KMS-11 (cell line): ENCODE measurements at regions not wholly inside any gene's neighbourhood (a gene's known extent, or its start where the extent isn't known, plus 50 kb on each side); places are given as distances from the start of the nearest gene placed in this dataset.
A peak's percentile ranks its signal among the peaks of the same experiment; 100 is the strongest.

Experiments used
- H2AFZ ChIP-seq: fragments of 200-600 bp; sonication (generic); 2 replicates; pipeline ENCODE4 v1.6.1; 2016; ENCODE audit warnings: antibody characterized with exemption, mixed run types, low read depth
- H3K27ac ChIP-seq: fragments of 200-600 bp; sonication (generic); 2 replicates; pipeline ENCODE4 v1.6.1; 2016; ENCODE audit warnings: mild to moderate bottlenecking, mixed run types
- H3K27me3 ChIP-seq: fragments of 200-600 bp; sonication (generic); 2 replicates; pipeline ENCODE4 v1.6.1; 2017; ENCODE audit warnings: mild to moderate bottlenecking, low read depth, mixed run types, moderate library complexity; ENCODE audit not compliant: insufficient read depth
- H3K36me3 ChIP-seq: fragments of 200-600 bp; sonication (generic); 2 replicates; pipeline ENCODE4 v1.6.1; 2017; ENCODE audit warnings: mild to moderate bottlenecking, mixed run types; ENCODE audit not compliant: insufficient read depth
- H3K4me1 ChIP-seq: fragments of 200-600 bp; sonication (generic); 2 replicates; pipeline ENCODE4 v1.6.1; 2016; ENCODE audit warnings: mild to moderate bottlenecking, low read depth, mixed run types; ENCODE audit not compliant: poor library complexity, severe bottlenecking
- H3K4me2 ChIP-seq: fragments of 200-600 bp; sonication (generic); 2 replicates; pipeline ENCODE4 v1.7.0; 2016; ENCODE audit warnings: mild to moderate bottlenecking, mixed run types
- H3K4me3 ChIP-seq: fragments of 200-600 bp; sonication (generic); IDR thresholded peaks from 2 replicates; pipeline ENCODE4 v1.6.1; 2017; ENCODE audit warnings: low read depth, low read length, mixed read lengths; ENCODE audit not compliant: insufficient read depth
- H3K79me2 ChIP-seq: fragments of 200-600 bp; sonication (generic); 2 replicates; pipeline ENCODE4 v1.6.1; 2016; ENCODE audit warnings: low read depth, mixed run types; ENCODE audit not compliant: insufficient read depth
- H3K9ac ChIP-seq: fragments of 200-600 bp; sonication (generic); 2 replicates; pipeline ENCODE4 v1.6.1; 2016; ENCODE audit warnings: mild to moderate bottlenecking, mixed run types
- H4K20me1 ChIP-seq: fragments of 200-600 bp; sonication (generic); 2 replicates; pipeline ENCODE4 v1.6.1; 2016; ENCODE audit warnings: mild to moderate bottlenecking, mixed run types; ENCODE audit not compliant: insufficient read depth
- TF ChIP-seq, protein P1 (sequence below): fragments of 200-600 bp; sonication (generic); conservative IDR thresholded peaks from 2 replicates; pipeline ENCODE4 v1.6.1; 2017; ENCODE audit warnings: low read depth, mild to moderate bottlenecking, antibody characterized with exemption, low read length, moderate library complexity, mixed read lengths

DNA sequence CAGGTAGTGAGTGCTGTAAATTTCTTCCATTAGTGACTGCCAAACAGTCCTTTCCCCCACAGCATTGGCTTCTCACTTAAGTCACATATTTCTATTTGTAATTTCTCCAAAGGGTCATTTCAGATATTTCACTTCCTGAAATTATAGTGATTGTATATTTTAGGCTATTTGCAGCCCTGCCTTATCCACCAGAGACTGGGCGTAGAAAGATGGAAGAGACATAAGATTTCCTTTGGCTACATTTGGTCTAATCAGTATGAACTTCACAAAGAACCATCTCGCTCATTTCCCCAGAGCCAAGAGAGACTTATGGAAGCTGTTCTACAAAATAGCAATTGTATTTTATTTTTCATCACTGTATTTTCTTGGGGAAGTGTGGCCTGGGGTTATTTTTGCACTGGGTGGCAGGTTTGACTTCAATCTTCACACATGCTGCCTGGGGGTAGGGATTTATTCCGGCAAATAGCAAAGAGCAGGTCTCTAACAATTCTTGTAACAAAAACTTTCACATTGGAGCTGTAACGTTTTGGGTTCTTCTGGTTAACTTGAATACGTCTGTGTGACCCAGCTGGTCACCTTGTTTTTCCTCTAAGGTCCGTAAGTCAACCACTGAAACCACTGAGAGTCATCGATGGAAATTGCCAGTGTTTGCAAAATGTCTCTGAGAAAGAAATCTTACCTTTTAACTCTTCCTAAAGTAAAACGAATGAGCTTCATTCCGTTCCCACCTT lies 170.6 kb upstream of the SERPINE2 start:
- 0 out of 2 replicates have a peak overlapping the region, but pooled peaks have one; percentile 16 for H3K9ac ChIP-seq
- H3K79me2 ChIP-seq, result no peaks in the 10 kb centered on the region
- H4K20me1 ChIP-seq, result no peaks in the 10 kb centered on the region
- H2AFZ ChIP-seq, result peak overlapping the region; percentile 40; the same call in 1 of the 2 replicates
- peak overlapping the region; percentile 86 for H3K4me3 ChIP-seq
- peak overlapping the region; percentile 27 for H3K27ac ChIP-seq
- no peaks in the 10 kb centered on the region for H3K27me3 ChIP-seq
- H3K4me2 ChIP-seq, result peak overlapping the region; percentile 96
- TF ChIP-seq, protein P1, sequence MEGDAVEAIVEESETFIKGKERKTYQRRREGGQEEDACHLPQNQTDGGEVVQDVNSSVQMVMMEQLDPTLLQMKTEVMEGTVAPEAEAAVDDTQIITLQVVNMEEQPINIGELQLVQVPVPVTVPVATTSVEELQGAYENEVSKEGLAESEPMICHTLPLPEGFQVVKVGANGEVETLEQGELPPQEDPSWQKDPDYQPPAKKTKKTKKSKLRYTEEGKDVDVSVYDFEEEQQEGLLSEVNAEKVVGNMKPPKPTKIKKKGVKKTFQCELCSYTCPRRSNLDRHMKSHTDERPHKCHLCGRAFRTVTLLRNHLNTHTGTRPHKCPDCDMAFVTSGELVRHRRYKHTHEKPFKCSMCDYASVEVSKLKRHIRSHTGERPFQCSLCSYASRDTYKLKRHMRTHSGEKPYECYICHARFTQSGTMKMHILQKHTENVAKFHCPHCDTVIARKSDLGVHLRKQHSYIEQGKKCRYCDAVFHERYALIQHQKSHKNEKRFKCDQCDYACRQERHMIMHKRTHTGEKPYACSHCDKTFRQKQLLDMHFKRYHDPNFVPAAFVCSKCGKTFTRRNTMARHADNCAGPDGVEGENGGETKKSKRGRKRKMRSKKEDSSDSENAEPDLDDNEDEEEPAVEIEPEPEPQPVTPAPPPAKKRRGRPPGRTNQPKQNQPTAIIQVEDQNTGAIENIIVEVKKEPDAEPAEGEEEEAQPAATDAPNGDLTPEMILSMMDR, result no peak
- peaks cover 35% of the 10 kb centered on the region for H3K4me1 ChIP-seq
- no peaks in the 10 kb centered on the region for H3K36me3 ChIP-seq

DNA sequence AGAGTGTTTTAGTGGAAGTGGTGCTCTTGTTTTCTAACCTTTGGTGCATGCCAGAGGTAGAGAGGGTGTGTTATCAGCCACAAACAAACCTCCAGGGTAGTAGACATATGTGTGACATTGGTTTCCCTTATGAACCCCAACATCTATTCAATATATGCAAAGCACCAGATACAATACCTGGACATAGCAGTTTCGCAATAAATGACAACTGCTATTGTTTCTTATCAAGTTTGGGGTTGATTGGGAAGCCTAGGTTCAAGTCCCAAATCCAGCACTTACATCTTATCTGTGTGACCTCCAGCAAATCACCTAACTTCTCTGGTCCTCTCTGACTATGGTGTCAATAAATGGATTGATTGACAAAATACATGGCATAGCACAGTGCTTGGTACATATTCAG lies 169.4 kb upstream of the SERPINE2 start:
- no peak overlapping the region for H2AFZ ChIP-seq
- H3K27ac ChIP-seq, result no peak overlapping the region
- H3K36me3 ChIP-seq, result no peaks in the 10 kb centered on the region
- TF ChIP-seq, protein P1, result no peak
- H3K79me2 ChIP-seq, result no peaks in the 10 kb centered on the region
- no peak overlapping the region for H3K4me2 ChIP-seq
- H4K20me1 ChIP-seq, result no peaks in the 10 kb centered on the region
- no peak overlapping the region for H3K4me3 ChIP-seq
- H3K27me3 ChIP-seq, result no peaks in the 10 kb centered on the region
- no peak overlapping the region for H3K9ac ChIP-seq
- peaks cover 35% of the 10 kb centered on the region for H3K4me1 ChIP-seq

DNA sequence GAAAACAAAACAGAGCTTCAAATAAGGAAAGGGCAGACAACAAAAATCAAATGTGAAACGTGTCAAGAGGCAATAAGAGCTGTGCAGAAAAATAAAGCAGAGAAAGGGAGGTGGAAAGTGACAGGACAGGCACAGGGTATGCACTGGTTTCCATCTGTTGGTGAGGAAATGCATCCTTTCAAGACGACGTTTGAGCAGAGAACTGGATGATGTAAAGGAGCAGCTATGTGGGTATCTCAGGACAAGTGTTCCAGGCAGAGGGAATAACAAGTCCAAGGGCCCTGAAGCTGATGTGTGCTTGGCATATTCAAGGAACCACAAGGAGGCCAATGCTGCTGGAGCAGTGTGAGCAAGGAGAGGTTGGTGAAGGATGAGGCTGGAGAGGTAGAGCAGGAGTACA lies 168.9 kb upstream of the SERPINE2 start:
- Histone ChIP-seq H2AFZ (no peak overlapping the region), H3K4me1 (peaks cover 35% of the 10 kb centered on the region), H3K27me3 (no peaks in the 10 kb centered on the region), H3K4me2 (no peak overlapping the region), H4K20me1 (no peaks in the 10 kb centered on the region), H3K4me3 (no peak overlapping the region), H3K79me2 (no peaks in the 10 kb centered on the region), H3K36me3 (no peaks in the 10 kb centered on the region), H3K27ac (no peak overlapping the region), H3K9ac (no peak overlapping the region)
- TF ChIP-seq, protein P1, result no peak

DNA sequence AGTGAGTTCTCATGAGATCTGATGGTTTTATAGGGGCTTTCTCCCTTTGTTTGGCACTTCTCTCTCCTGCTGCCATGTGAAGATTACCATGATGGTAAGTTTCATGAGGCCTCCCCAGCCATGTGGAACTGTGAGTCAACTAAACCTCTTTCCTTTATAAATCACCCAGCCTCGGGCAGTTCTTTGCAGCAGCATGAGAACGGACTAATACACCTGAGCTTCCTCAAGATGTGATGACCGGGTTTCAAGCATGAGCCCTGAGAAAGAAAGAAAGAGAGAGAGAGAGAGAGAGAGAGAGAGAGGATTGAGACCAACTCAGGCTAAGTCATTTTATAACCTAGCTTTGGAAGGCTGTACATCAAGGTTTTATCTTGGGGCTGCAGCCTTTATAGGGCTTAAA lies 167.7 kb upstream of the SERPINE2 start:
- H2AFZ ChIP-seq, result no peak overlapping the region
- no peak overlapping the region for H3K9ac ChIP-seq
- no peaks in the 10 kb centered on the region for H3K27me3 ChIP-seq
- H4K20me1 ChIP-seq, result no peaks in the 10 kb centered on the region
- H3K4me2 ChIP-seq, result no peak overlapping the region
- H3K36me3 ChIP-seq, result no peaks in the 10 kb centered on the region
- no peak overlapping the region for H3K4me3 ChIP-seq
- TF ChIP-seq, protein P1, result no peak
- H3K27ac ChIP-seq, result no peak overlapping the region
- peaks cover 35% of the 10 kb centered on the region for H3K4me1 ChIP-seq
- H3K79me2 ChIP-seq, result no peaks in the 10 kb centered on the region
